Stimulated activated CD8-positive, alpha-beta memory T cell treated with anti-CD3 and anti-CD28 coated beads, Interleukin-4, amount 100 ng/mL, for 4 hours (primary cell): ENCODE measurements at regions not wholly inside any gene's neighbourhood (a gene's known extent, or its start where the extent isn't known, plus 50 kb on each side); places are given as distances from the start of the nearest gene placed in this dataset.
A peak's percentile ranks its signal among the peaks of the same experiment; 100 is the strongest.

Experiments used
- DNase-seq, 2 donors: peaks; one replicate each; pipeline ENCODE4 v3.0.0-alpha.2; 2020; ENCODE audit warnings: low read depth in 2 of 2, low spot score in 1 of 2

DNA sequence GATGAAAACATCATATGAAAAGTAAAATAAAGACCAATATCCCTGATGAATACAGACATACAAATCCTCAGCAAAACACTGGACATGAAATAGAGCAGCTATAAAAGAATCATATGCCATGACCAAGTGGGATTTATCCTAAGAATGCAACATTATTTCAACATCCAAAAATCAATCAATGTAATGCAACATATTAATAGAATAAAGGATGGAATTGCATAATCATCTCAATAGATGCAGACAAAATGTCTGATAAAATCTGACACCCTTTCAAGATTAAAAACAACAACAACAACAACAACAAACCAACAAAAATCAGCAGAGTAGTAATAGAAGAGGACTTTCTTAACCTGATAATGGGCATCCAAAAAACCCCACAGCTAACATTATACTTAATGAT lies 63.8 kb upstream of the IL1R1 start:
- no peak for DNase-seq

DNA sequence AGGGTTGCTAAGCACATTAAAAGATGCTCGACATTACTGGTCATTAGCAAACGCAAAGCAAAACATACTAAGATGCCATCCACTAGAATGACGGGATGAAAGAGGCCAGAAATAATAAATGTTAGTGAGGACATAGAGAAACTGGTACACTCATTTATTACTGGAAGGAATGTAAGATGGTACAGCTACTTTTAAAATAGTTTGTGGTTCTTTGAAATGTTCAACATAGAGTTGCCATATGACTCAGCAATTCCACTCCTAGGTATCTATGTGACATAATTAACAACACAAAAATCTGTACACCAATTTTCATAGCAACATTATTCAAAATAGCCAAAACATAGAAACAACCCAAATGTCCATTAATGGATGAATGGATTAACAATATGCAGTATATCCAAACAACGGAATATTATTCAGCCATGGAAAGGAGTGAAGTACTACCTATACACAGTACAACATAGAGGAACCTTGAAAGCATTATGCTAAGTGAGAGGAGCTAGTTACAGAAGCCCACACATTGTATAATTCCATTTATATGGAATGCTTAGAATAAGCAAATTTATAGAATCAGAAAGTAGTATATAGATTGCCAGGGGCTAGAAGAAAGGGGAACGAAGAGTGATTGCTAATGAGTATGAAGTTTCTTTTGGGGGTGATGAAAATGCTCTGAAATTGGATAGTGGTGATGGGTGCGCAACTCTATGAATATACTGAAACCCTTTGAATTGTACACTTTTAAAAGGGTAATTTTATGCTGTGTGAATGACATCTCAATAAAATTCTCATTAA lies 61.9 kb upstream of the IL1R1 start:
- DNase-seq = no peak

- no peak for DNase-seq
Measured at GRCh38 chr2:102081243-102081522, 61.4 kb upstream of the IL1R1 start.

DNA sequence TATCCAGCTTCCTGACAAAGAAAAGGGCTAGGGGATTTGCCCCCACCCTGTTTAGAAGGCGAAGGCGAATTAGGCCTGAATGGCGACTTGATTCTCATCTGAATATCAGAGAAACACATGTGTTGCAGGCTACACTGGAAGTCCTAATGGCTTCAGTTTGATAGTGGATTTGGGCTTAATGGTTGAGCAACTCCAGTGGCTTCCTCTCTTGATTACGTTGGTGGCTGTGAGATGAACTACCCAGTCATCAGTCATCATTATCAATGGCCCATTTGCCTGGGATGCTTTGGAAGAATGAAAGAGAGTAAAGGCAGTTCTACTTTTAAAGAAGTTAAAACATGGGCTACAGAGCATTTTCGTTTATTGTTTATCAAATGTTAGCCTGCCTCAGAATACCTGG lies 60.9 kb upstream of the IL1R1 start:
- DNase-seq = no peak

DNA sequence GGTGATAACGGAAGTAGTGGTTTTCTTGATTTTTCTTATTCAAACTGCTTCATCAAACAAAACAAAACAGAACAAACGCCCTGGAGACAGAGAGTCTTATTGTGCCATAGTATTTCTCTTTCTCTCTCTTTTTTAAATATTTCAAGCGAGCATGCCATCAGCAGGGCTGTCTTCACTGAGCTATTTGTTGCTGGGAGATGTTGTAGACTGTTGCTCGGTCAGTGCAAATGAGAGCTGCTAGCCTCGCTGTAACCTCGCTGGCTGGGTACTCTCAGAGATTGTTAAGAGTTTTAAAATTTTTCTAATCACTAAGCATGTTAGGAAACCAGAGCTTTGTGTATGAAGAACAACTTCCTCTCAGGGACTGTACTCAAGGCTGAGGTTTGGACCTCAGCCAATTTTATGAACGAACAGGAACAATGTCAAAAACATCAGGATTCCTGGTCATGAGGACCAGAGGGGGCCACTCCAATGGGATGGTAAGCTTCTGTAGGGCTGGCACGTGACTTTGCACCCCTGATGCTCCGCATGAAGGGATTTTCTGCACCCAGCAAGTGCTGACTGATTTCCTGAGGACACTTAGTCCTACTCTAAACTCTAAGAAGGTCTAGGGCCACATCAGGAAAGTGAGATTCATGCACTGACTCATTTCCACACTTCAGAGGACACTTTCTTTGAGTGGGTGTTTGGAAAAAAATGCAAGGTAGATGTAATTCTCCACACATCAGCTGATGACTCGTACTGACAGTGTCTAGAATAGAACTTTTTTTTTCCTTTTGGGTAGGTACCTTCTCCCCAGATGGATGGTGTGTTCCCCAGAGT lies 59.8 kb upstream of the IL1R1 start:
- DNase-seq = peak in 1 of 2 donors; percentile 25

- no peak for DNase-seq
Measured at GRCh38 chr2:102083393-102083703, 59.2 kb upstream of the IL1R1 start.

GRCh38 chr2:102084651-102085050 lies 57.9 kb upstream of the IL1R1 start:
- DNase-seq = no peak

DNA sequence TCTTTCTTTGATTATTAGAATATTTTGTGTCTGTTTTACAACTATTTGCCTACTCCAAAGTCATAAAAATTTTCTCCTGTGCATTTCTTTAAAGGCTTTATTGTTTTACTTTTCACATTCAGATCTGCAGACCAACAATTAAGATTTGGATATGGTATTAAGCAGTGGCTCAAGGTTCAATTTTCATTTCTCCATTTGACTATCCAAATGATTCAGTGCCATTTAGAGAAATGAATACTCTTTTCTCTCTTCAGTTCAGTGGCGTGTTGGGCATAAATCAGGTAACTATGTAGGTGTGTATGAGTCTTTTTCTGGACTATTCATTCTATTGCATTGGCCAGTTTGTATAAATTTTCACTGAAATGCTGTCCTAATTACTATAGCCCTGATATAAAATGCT lies 57.3 kb upstream of the IL1R1 start:
- DNase-seq = no peak

GRCh38 chr2:102086150-102086872 lies 56.2 kb upstream of the IL1R1 start:
- DNase-seq = no peak

DNA sequence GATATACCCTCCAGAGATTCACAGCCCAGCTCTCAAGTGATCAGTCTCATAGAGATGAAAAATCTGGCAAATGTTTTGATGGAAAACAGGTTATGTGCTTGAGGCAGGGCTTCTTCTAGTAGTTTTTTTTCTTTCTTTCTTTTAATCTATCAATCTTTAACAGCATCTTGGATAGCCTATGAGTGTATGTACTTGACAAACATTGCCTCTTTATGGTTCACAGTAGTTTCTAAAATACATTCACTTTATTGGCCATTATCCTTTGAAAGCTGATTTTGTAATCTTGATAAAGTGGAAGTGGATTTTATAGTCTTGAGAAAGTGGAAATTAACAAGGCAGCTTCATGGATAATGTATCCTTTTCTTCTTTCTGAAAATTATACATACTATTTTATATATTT lies 51.4 kb upstream of the IL1R1 start:
- DNase-seq = no peak

- DNase-seq = no peak
Measured at GRCh38 chr2:102091908-102092307, 50.6 kb upstream of the IL1R1 start.

- DNase-seq = no peak
Measured at GRCh38 chr2:102092535-102092934, 50.0 kb upstream of the IL1R1 start.
